HG03439 (cell line): ENCODE measurements at regions not wholly inside any gene's neighbourhood (a gene's known extent, or its start where the extent isn't known, plus 50 kb on each side); places are given as distances from the start of the nearest gene placed in this dataset.
"Not testable (repeated sequence)": the region's sequence is repeated elsewhere in the genome, so short reads cannot be mapped to it uniquely, and the experiment has no call there.

ENCODE experiments used
- ATAC-seq: cut with Tn5 transposase; IDR thresholded peaks from one replicate; pipeline ENCODE4 v1.9.1; 2021; ENCODE audit warnings: mild to moderate bottlenecking, moderate library complexity; ENCODE audit not compliant: unreplicated experiment

DNA sequence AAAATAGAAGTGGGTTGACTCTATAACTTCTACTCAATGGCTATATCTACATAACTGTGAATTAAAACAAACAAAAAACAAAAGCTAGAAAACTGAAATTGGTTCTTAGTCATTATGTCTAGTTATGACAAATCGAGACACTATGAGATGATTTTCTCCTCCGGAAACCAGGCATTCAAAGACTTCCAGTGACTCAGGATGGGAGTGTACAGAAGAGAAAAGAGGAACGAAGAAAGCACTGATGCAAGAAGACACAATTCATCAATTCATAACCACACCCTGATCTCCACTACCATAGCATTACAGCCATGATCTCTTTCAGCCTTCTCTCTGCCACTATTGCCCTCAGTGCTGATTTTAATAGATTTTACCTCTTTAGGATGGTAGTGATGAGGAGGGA is 253.6 kb downstream of the CBLL2 start:
- peak; percentile 98 for ATAC-seq

DNA sequence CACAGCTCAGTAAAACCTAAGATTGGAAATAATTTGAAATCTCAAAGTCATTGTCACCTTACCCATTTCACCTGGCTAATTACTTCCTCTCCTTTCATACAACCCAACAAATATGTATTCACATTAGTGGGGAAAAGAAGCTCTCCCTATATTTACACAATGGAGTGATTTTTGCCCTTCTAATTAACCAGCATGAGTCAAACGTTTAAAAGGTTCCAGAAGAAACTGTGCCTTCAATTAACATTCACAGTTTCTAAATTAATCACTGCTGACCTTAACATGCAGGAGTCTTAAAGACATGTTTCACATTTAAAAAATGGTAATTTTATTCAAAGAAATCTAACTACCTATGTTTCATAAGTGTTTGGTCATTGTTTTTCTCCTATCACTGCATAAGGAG is 254.6 kb downstream of the CBLL2 start:
- no peak for ATAC-seq

DNA sequence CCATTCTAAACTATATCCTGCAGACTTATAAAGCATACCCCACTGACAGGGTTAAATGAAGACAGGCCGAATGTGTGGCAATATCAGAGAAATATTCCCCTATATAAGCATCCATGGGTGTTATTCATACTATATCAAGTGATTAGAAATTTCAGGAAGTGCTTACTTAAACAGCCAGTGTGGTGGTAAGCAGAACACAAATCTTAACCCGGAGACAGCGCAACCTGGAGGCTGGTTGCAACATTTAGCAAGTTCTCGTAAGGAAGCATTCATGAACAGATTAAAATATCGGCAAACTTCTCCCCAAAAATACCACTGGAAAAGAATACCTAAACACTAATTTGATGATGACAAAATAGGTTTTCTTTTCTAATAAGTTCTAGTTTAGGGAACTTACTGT is 261.2 kb downstream of the CBLL2 start:
- no peak for ATAC-seq

DNA sequence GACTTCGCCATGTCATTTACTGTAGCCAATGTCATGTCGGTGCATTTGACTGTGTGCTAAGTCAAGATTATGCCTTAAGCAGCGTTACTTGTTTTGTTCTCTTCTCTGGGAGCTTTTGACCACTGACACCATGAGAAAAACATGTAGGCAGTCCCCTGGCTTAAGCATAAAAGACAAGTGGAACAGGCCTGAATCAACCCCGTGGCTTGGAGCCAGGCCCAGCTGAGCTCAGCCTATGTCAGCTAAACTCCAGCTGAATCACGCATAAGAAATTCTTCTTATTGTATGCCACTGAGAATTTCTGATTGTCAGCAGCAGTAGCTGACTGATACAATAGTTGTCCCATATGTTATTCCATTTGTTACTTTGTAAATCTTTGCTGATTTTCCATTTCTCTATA is 261.9 kb downstream of the CBLL2 start:
- no peak for ATAC-seq

DNA sequence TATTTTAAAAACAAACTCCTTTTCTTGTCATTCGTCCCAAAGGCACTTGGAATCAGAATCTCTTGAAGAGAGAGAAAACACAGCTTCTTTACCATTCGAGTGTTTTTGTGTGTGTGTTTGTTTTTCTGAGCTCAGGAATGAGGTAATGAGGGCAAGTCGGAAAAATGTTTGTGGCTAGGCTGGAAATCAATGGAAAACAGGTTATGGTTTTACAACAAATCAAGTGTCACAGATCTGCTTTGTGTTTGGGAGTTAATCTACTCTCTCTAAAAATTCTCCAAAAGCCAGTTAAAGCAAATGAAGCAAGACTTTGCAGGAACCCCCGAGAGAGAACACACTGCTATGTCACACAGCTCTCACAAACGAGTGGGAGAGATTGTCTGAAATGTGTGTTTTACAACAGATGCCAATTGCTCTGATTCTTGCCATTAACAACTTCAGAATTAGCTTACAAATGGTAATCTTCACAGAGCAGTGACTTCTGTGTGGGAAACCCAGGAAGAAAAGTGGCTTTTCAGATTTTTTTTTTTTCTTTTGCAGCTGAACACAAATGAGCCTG is 264.1 kb downstream of the CBLL2 start:
- no peak for ATAC-seq

DNA sequence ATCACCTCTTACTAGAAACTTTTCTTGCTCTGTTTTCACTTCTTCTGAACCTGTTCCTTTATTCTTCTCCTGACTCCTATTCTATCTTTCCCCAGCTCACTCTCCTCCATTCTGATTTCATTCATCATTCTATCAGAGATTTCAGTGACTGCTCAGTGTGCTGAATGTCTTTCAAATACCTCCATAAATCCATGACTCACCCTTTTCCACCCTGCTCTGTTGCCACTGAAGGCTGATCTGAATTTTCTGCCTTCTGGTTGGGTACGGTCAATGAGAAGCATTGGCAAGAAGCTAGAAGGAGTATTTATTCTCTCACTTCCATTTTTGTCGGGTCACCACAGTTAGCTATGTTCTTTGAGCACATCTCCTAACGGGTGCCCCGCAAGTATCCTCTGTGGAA is 265.9 kb downstream of the CBLL2 start:
- no peak for ATAC-seq

DNA sequence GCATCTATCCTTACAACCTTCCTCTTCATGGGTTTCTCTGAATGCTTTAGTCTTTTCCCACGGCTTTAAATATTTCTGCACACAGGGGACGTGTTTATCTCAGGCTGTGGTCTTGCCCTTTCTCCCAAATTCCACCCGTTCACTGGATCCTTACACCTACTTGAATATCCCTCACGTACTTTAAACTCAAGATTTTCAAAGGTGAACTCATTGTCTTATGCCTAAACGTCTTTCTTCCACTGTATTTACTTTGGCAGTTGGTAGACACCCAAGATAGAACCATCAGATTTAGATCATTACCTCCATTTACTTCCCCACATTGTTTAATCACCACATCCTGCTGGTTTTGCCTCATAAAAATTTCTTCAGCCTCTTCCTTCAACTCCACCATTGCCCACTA is 269.2 kb downstream of the CBLL2 start:
- ATAC-seq = no peak

DNA sequence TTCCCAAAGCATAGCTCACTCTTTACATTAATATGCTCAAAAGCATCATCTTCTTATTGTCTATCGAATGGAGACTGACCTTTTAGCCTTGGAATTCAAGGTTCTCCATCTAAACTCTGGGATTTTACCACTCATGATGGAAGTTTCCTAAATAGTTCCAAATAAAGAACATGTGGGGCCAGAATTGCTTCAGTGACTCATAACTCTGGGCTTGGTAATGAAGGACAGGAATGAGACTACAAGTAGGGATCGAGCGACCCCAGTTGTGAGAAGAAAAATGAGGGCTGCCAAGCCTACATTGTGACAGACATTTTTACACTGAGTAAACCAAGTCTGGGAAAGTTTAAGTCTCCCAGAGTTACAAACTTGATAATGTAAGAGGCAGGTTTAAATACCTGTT is 269.9 kb downstream of the CBLL2 start:
- no peak for ATAC-seq

DNA sequence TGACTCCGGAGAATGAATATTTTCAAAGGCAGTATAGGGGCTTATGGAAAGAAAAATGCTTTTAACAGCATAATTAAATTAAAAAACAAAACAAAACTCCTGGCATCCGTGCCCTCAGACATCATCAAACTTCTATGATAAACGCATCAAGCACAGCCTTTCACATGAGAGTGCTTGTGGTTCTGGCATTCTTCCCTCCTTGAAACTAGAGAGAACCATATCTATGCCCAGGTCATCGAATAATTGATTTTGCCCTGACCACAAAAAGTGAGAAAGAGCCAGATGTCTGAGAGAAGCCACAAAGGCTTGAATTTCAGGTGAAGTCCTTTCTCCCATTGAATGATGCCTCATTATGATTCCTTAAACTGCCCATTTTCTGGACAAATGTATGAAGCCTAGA is 286.8 kb downstream of the CBLL2 start:
- ATAC-seq = no peak

DNA sequence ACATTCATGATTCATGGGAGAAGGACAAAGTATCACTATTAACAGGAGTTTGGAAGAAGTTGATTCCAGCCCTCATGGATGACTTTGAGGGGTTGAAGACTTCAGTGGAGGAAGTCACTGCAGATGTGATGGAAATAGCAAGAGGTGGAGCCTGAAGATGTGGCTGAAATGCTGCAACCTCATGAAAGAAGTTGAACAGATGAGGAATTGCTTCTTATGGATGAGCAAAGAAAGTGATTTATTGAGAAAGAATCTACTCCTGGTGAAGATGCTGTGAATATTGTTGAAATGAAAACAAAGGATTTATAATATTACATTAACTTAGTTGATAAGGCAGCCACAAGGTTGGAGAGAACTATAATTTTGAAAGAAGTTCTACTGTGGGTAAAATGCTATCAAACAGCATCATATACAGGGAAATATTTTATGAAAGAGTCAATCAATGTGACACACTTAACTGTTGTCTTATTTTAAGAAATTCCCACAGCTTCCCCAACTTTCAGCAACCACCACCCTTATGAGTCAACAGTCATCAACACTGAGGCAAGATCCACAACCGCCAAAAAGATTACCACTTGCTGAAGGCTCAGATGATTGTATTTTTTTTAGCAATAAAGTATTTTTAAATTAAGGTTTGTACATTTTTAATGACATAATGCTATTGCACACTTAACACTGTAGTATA is 302.6 kb downstream of the CBLL2 start:
- no peak for ATAC-seq

DNA sequence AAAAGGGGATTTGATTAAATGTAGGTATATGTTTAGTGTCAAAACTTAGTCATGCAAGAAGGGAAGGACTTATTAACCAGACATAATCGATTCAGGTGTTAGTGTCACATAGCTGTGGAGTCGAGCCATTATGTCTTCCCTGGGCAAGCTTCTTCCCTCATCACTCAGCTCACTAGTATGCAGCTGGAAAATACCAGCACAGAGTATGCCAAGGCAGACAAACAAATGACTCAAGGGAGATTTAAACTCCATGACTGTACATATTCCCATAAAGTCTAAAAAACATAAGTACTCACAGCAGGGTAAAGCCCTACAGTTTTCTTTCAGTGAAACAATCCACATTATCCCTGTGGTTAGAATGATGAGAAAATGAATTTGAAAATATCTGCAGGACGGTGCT is 304.5 kb downstream of the CBLL2 start:
- ATAC-seq = no peak

DNA sequence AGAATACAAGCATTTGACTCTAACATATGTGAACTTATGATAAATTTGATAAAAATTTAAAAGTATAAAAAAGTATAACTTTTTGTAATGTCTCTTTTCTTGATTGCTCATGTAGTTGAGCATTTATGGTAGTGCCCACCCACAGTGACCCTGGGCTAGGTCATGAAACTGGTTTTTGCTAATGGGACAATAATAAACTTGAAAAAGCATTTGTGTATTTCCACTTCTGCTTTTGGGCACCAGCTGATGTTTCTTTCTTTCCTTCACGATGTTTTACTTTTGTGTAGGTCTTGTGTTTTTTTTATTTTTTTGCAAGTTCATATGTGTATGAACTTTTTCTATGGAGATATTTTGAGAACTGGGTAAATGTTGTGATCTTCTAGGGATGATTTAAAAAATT is 313.1 kb downstream of the CBLL2 start:
- ATAC-seq = no peak

DNA sequence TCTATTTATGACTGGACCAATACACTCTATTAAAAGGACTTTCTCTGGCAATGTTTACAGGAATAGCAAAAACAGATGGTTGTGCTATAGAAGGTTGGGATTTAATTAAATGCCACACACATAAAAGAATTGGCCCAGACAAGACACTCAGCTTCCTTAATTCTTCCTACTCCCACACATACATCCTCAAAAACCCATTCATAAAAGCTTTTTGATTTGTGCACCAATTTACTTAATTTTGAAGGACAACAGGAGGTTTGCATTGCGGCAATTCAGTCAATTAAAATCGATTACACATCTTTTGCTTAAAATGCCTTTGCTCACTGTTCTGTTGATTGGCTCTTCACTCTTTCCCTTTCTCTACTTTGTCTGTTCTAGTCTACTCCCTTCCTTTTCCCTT is 317.1 kb downstream of the CBLL2 start:
- no peak for ATAC-seq

DNA sequence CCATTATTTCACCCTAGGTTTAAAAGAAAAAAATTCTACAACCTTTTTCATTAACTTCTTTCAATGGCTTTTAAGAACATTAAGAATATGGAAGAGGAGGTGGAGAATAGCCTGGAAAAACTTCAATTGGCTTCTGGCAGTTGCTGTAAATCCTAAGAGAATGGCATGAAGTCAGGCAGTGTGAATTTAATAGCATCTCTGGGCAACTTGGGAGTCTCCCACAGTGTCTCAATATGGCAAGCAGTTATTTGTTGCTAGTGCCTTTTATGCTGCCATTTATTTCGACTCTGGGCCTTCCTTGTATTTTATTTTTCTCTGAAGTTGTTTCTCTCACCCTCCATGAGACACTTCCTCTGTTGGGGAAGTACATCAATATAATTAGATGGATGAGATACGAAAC is 322.1 kb downstream of the CBLL2 start:
- ATAC-seq = no peak

DNA sequence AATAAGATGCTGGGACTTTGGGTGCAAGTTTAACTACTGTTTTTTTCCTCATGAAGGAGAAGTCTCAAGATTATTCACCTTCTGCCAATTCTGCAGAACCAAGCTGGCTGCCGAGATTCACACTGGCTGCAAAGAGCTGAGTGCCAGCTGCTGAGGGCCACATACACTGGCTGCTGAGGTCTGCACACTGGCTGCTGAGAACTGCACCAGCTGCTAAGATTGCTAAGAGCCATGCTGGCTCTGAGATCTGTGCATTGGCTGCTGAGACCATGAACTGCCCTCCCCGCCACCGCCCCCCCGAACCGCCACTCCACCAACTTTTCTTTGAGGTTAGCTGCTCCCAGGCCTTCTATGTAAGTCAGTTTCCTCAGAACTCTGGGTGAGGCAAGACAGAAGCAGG is 330.3 kb downstream of the CBLL2 start:
- no peak for ATAC-seq

DNA sequence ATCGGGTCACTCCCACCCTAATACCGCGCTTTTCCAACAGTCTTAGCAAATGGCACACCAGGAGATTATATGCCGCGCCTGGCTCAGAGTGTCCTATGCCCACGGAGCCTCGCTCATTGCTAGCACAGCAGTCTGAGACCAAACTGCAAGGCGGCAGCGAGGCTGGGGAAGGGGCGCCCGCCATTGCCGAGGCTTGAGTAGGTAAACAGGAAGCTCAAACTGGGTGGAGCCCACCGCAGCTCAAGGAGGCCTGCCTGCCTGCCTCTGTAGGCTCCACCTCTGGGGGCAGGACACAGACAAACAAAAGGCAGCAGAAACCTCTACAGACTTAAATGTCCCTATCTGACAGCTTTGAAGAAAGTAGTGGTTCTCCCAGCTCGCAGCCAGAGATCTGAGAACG is 336.7 kb downstream of the CBLL2 start:
- not testable (repeated sequence) for ATAC-seq

DNA sequence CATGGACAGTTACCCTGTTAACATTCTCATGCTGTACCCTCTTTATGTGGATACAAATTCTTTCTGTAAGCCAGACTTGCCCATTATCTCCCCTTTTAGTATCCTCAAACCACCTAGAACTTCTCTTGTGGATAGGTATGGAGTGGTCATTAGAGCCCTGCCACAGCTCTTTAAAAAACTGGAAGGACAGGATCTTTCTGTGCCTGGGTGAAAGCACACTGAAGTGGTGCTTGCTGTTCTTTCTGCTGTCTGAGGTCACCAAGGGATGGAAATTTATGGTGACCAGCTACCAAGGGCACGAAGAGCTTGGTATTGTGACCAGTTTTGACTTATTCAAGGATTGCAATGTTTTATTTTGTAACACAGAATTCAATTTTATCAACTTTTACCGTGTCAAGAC is 344.2 kb downstream of the CBLL2 start:
- ATAC-seq = no peak

DNA sequence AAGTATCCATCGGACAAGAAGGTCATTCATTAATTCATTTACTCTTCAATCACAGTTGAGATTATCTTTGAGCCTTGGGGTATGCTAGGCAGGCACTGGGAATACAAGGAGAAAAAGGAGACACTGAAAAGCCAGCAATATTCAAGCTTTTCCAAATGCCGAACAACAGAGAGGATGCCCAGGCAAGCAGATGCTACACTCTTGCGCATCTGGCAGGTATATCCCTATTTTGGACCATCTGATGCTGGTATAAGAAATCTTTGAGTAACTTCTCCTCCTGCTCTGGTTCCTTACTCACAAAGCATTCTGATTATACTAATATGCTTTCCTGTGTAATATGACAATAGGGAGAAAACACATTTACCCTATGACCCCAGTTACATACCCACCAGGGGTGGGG is 354.9 kb downstream of the CBLL2 start:
- ATAC-seq = no peak

DNA sequence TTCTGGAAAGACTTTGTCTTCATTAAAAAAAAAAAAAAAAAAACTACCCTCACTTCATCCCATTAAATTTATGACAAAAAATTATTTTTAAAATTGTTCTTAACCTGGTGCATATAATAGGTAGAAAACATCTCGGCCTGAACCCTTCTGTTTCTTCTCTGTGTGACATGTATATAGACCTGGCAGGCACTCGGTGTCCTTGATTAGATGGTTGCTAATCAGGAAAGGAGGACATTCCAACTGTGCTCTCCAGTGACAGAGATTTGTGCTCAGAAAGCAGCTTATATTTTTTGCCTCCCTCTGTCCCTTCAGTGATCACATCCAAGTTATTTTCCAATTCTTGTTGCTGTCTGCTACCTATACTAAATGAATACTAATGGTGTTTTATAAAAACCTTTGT is 355.6 kb downstream of the CBLL2 start:
- no peak for ATAC-seq

DNA sequence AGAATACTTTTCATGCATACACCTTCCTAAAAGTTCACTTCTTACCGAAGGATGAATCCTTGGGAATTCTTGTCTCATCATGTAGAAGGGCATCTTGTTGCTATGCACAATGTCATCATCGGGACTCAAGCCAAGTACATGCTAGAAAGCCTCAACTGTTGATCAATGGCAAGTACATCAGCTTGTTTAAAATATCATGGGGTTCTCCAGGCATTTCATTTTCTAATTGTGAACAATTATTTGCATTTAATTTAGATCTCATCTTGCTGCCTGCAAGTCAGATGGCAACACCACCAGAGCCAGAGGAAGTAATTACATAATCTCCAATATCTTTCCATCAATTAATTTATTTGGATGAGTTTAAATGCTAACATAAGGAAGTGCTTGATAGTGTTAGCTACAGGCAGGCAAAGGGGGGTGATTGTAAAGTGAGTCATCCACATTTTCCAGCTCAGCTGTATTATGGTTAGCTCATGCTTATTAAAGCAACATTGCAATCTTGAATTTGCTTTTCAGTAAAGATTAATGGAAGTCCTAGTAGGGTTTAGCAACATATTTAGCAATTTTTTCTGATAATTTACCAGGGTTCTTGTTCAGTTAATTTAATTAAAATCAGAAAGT is 356.5 kb downstream of the CBLL2 start:
- no peak for ATAC-seq

DNA sequence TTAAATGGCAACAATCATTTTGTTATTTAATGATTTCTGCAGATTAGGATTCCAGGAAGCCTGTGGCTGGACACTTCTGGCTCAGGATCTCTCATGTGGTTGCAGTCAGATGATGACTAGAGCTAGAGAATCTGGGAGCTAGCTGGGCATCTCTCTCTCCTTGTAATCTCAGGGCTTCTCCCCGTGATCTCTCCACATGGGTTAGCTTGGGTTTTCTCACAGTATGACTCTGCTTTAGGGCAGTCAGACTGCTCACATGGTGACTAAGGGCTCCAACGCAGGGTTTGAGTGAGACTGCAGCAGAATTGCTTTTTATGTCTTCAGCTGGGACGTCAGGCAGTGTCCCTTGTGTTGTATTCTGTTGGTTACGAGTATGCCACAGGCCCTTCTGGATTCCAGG is 361.4 kb downstream of the CBLL2 start:
- ATAC-seq = no peak

DNA sequence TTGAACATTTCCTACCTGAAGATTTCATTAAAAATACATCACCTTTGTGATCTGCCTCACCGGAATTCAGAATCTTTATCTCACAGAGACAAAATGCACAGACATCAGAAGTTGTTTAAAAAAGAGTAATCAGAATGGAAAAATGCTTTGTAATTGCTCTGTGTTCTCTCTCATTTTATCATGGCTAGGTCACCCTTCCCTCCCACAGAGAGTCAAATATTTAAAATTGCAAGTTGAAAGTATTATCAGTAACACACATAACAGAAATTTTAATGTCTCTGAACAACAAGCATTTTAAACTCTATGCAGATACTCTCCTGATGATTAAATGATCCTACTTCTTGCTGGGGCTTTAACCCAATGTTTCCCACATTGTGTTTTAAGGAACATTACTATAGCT is 362.0 kb downstream of the CBLL2 start:
- no peak for ATAC-seq

DNA sequence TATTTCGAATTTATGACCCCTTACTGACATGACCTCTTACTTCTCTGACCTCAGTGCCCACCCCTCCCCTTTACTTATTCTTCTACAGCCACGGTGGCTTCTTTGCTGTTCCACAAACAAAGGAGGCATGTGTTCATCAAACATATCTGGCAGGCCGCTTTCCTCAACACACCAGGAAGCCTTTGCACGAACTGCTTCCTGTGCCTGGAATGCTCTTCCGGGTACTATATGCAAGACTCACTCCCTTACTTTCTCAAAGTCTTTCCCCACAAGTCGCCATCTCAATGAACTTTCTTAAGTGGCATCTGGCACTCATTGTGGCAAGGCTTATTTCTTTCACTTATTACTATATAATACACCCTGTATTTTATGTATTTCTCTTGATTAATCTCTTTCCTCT is 351.5 kb upstream of the DDX53 start:
- ATAC-seq = no peak
